Memory B cell (primary cell): ENCODE measurements at regions not wholly inside any gene's neighbourhood (a gene's known extent, or its start where the extent isn't known, plus 50 kb on each side); places are given as distances from the start of the nearest gene placed in this dataset.
"Not testable (repeated sequence)": the region's sequence is repeated elsewhere in the genome, so short reads cannot be mapped to it uniquely, and the experiment has no call there.

ENCODE experiments used
- ATAC-seq: fragments of 150-1000 bp; cut with Tn5 transposase; 2 replicates; pipeline ENCODE4 v1.10.0; 2021; ENCODE audit warnings: low read depth, mild to moderate bottlenecking, moderate library complexity
- DNase-seq, 2 donors: peaks; one replicate each; pipeline ENCODE4 v3.0.0; 2022; ENCODE audit warnings: low spot score in 2 of 2
- H3K27ac Mint-ChIP-seq: one replicate; pipeline ENCODE4 v1.8.0; 2022; ENCODE audit warnings: mild to moderate bottlenecking, moderate library complexity, mixed read lengths
- H3K27me3 Mint-ChIP-seq: one replicate; pipeline ENCODE4 v1.8.0; 2022; ENCODE audit warnings: mixed read lengths
- H3K36me3 Mint-ChIP-seq: one replicate; pipeline ENCODE4 v1.8.0; 2022; ENCODE audit warnings: mild to moderate bottlenecking, mixed read lengths
- H3K4me1 Mint-ChIP-seq: one replicate; pipeline ENCODE4 v1.8.0; 2022; ENCODE audit warnings: mixed read lengths
- H3K4me3 Mint-ChIP-seq: one replicate; pipeline ENCODE4 v1.8.0; 2022; ENCODE audit warnings: mild to moderate bottlenecking, moderate library complexity, mixed read lengths
- H3K9me3 Mint-ChIP-seq: one replicate; pipeline ENCODE4 v1.8.0; 2022; ENCODE audit warnings: mixed read lengths

DNA sequence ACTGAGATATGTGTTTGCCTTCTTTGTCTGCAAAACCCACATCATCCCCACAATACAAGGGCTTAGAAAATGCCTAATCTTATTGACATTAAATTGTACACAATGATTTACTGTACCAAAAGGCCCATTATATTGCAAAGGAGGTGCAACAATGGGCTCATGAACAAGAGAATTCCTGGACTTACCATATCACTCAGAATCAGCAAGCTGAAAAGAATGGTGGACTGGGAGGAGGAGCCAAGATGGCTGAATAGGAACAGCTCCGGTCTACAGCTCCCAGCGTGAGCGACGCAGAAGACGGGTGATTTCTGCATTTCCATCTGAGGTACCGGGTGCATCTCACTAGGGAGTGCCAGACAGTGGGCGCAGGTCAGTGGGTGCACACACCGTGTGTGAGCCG is 119.9 kb downstream of the OR13H1 start:
- not testable (repeated sequence) for DNase-seq, ATAC-seq, H3K4me3 Mint-ChIP-seq, H3K27me3 Mint-ChIP-seq, H3K4me1 Mint-ChIP-seq, H3K36me3 Mint-ChIP-seq, H3K27ac Mint-ChIP-seq, H3K9me3 Mint-ChIP-seq

DNA sequence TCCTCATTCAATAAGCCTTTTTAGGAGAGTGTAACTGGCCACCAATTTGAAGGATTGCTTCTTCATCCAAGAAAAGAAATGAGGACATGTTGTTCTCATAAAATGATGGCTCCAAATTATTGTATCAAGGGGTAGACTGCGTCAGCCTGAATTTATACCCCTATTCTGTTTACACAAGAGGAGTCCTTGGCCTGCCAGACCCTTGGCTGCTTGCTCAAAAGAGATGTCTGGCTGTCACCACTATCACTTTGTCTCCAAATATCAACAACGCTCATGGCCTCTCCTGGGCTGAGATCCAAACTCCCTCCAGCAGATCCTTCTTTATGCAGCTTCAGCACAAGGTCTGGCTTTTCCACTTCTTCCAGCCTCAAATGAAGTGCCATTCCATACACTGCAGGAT is 127.9 kb downstream of the OR13H1 start:
- Mint-ChIP-seq H3K9me3 (no peaks in the 10 kb centered on the region), H3K36me3 (no peaks in the 10 kb centered on the region), H3K27ac (no peak overlapping the region), H3K27me3 (no peaks in the 10 kb centered on the region), H3K4me1 (no peaks in the 10 kb centered on the region), H3K4me3 (no peak overlapping the region)
- ATAC-seq (no peak), DNase-seq (no peak)

DNA sequence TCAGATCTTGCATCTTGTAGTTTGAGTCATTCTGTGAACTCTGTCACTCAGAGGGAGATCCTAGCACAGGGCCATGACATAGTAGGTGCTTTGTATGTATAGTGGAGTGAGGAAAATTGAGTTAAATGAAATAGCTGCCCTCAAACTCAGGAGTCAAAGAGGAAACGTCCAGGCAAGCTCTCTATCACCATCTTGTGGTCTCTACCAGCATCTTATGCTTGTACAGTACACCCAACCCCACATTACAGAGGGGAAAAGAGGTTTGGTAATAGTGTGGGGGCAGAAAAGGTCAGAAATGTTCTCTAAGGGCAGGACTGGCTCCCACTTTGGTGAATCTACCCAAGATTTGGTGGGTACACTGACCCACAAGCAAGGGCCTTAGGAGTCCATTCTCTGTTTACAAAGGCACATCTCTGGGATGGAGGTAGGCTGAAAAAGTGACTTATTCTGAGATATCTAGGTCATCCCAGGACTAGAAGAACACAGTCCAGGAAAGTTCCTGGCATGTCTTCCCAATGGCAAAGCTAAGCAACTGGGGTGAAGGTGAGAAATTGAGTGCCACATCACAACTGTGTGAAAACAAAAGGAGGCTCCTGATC is 131.8 kb downstream of the OR13H1 start:
- Mint-ChIP-seq H3K36me3 (no peaks in the 10 kb centered on the region), H3K27ac (no peak overlapping the region), H3K4me3 (no peak overlapping the region), H3K9me3 (no peaks in the 10 kb centered on the region), H3K27me3 (peaks cover 3% of the 10 kb centered on the region), H3K4me1 (no peaks in the 10 kb centered on the region)
- no peak for DNase-seq
- ATAC-seq: no peak

DNA sequence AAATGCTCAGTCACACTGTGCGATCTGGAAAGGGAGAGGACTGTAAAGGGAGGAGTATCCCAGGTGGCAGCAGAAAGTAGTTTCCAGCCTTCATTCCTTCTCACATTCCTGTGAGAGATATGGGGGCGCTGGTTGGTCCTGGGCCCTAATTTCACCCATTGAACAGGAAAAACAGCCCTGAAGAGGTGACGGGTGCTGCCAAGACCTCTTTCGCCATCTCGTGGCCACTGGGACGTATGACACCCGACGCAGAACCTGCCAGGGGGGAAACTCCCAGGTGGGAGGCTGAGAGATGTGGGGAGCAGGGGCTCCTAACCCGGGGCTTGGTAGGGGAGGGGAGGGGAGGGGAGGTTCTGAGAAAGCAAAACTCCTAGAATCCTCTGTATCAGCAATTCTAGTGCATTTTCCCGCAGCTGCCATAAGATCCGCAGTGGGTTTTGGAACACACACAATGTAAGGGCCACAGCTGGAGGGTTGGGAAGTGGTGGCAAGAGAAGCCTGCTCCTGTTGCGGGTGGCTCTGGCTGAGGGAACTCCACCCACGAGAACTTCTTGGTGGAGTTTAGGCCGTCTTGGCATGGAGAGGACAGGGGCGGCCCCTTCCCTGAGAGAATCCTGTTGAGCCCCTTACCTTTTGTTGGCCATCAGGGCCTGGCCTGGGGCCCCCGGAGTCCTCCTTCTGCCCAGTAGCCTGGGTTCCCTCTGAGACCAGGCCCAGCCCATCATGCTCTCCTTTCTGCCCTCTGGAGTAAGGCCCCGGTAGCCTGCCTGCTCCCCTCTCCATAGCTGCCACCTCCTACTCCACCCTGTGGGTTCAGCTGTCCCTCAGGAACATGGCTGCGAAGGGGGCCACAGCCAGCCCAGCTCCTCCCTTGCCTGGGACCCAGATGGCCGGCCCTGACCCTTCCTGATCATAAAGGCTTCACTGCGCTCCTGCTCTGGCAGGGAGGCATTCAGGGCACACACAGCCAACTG is 134.1 kb downstream of the OR13H1 start:
- DNase-seq: peak; percentile 8 to 55
- no peaks in the 10 kb centered on the region for H3K36me3 Mint-ChIP-seq
- no peak overlapping the region for H3K4me3 Mint-ChIP-seq
- H3K27me3 Mint-ChIP-seq: peaks cover 3% of the 10 kb centered on the region
- no peaks in the 10 kb centered on the region for H3K4me1 Mint-ChIP-seq
- H3K27ac Mint-ChIP-seq: no peak overlapping the region
- no peaks in the 10 kb centered on the region for H3K9me3 Mint-ChIP-seq
- peak; percentile 42 for ATAC-seq

DNA sequence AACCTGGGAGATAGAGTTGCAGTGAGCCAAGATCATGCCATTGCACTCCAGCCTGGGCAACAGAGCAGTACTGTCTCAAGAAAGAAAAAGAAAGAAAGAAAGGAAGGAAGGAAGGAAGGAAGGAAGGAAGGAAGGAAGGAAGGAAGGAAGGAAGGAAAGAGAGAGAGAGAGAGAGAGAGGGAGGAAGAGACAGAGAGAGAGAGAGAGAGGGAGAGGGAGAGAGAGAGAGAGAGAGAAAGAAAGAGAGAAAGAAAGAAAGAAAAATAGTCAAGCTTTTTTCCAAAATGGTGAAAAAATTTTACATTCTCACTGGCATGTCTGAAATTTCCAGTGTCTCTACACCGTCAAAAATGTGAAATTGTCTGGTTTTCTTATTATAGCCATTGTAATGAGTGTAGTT is 138.9 kb downstream of the OR13H1 start:
- ATAC-seq, H3K4me3 Mint-ChIP-seq, H3K36me3 Mint-ChIP-seq, DNase-seq, H3K4me1 Mint-ChIP-seq, H3K9me3 Mint-ChIP-seq, H3K27me3 Mint-ChIP-seq, H3K27ac Mint-ChIP-seq: not testable (repeated sequence)

DNA sequence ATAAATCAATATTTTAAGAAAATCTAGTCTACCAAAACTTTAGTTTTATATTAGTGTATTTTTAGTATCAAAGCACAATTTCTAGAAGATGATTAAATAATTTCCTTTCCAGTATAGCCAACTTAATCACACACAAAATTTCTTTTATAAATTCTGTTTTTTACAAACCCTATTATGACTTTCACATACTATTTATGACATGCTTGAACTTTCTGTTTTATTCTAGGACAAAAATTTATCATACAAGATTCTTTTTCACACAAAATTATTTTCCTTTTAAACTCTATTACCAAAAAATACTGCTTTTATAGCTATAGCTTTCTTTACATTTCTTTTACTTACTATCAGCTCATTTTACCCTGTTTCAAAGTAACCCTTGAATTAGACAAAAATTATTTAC is 149.5 kb downstream of the OR13H1 start:
- DNase-seq: no peak
- Mint-ChIP-seq H3K36me3 (no peaks in the 10 kb centered on the region), H3K4me3 (no peak overlapping the region), H3K27me3 (no peaks in the 10 kb centered on the region), H3K27ac (no peak overlapping the region), H3K9me3 (no peaks in the 10 kb centered on the region), H3K4me1 (no peaks in the 10 kb centered on the region)
- no peak for ATAC-seq

DNA sequence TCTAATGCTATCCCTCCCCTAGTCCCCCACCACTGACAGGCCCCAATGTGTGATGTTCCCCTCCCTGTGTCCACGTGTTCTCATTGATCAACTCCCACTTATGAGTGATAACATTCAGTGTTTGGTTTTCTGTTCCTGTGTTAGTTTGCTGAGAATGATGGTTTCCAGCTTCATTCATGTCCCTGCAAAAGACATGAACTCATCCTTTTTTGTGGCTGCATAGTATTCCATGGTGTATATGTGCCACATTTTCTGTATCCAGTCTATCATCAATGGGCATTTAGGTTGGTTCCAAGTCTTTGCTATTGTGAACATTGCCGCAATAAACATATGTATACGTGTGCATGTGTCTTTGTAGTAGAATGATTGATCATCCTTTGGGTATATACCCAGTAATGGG is 153.1 kb downstream of the OR13H1 start:
- H3K4me1 Mint-ChIP-seq, H3K36me3 Mint-ChIP-seq, H3K27ac Mint-ChIP-seq, H3K4me3 Mint-ChIP-seq, H3K27me3 Mint-ChIP-seq, ATAC-seq, H3K9me3 Mint-ChIP-seq, DNase-seq: not testable (repeated sequence)

DNA sequence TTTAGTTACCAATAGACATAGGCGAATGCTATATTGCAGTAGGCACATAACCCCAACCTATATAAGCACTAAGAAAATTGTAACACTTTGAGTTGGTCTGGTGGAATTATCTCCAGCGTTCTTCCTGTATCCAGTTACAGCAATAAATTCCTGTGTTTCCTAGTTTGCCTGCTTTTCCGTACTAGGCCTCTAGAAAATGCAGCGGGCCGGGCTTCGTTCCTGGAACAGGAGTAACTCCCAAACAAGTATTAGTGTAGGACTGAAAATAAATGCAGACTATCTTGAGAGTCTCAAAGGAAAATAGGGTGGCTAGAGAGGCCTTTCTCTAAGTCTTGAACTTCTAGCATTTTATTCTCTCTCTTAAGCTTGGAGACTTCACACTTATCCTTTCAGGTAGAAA is 159.8 kb downstream of the OR13H1 start:
- Mint-ChIP-seq H3K36me3 (no peaks in the 10 kb centered on the region), H3K4me3 (no peak overlapping the region), H3K4me1 (no peaks in the 10 kb centered on the region), H3K27me3 (no peaks in the 10 kb centered on the region), H3K27ac (no peak overlapping the region), H3K9me3 (no peaks in the 10 kb centered on the region)
- DNase-seq (no peak), ATAC-seq (no peak)

DNA sequence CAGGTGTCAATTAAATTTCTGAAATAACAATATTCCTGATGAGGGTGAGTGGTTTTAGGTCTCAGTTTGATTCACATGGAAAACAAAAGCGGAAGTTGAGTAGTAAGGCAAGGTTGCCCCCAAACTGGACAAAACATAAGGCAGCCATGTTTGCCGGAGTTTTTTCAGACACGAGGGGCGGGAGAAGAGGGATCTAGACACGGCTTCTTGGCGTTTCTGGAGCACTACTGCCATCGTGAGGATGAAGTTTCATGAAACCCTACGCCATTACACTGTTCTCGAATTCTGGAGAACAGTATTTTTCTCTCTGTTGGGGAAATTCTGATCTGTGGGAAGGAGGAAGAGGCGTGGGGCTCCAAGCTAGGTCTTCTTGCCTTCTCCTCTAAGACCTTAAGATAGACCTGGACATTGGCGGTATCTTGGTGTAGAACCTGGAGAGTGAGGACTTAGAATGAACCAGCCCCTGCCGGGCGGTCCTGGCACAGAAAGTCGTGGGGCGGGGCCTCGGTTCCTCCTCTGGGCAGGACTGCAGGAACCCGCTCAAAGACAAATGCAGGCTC is 160.3 kb downstream of the OR13H1 start:
- H3K27ac Mint-ChIP-seq: no peak overlapping the region
- H3K4me3 Mint-ChIP-seq: no peak overlapping the region
- no peak for ATAC-seq

DNA sequence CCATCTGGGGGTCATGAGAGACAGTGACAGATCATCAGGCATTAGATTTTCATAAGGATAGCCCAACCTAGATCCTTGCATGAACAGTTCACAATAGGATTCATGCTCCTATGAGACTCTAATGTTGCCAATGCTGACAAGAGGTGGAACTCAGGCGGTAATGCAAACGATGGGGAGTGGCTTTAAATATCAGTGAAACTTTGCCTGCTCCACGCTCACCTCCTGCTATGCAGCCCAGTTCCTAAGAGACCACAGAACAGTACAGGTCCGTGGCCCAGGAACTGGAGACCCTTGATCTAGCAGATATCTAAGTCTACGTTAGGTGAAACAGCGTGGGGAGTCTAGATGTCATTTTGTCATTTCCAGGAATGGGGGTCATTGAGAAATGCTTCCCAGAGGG is 165.7 kb downstream of the OR13H1 start:
- ATAC-seq (no peak), DNase-seq (no peak)
- peaks cover 2% of the 10 kb centered on the region for H3K9me3 Mint-ChIP-seq
- no peak overlapping the region for H3K4me3 Mint-ChIP-seq
- H3K36me3 Mint-ChIP-seq: no peaks in the 10 kb centered on the region
- no peak overlapping the region for H3K27ac Mint-ChIP-seq
- no peaks in the 10 kb centered on the region for H3K27me3 Mint-ChIP-seq
- no peaks in the 10 kb centered on the region for H3K4me1 Mint-ChIP-seq

More for the DNA sequence above, 160.3 kb downstream of the OR13H1 start:
- Mint-ChIP-seq H3K9me3 (no peaks in the 10 kb centered on the region), H3K36me3 (no peaks in the 10 kb centered on the region), H3K4me1 (no peaks in the 10 kb centered on the region), H3K27me3 (no peaks in the 10 kb centered on the region)
- peak in 1 of 2 donors; percentile 90 for DNase-seq

DNA sequence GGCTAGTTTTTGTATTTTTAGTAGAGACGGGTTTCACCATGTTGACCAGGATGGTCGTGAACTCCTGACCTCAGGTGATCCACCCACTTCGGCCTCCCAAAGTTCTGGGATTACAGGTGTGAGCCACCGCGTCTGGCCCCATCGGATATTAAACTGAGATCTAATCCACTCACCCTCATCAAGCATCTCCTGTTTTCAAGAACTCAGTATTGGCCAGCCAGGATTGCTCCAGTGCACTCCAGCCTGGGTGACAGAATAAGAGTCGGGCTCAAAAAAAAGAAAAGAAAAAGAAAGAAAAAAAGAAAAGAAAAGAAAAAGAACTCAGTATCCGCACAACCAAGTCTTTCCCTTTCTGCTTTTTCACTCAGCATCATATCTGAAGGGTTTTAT is 167.6 kb downstream of the OR13H1 start:
- Mint-ChIP-seq H3K9me3 (peaks cover 2% of the 10 kb centered on the region), H3K27me3 (no peaks in the 10 kb centered on the region), H3K36me3 (no peaks in the 10 kb centered on the region), H3K27ac (no peak overlapping the region), H3K4me3 (no peak overlapping the region), H3K4me1 (no peaks in the 10 kb centered on the region)
- no peak for ATAC-seq
- no peak for DNase-seq

DNA sequence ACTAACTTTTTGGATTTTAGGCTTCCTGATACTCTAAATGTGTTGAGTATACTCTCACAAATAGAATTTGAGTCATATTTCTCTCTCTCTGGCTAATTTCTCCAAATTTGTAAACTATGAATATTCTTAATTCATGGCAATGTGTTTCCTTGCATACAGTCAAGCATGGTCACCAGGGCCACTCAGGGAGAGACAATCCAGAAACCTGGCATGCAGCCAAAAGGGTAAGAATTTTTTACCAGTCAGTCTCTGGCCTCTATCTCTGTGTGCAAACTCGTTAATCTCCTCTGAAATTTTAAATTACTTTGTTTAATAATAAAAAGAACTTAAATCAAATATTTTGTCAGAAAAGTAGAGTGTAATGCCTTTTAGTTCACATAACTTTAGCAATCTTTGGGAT is 179.8 kb downstream of the OR13H1 start:
- Mint-ChIP-seq H3K4me1 (no peaks in the 10 kb centered on the region), H3K27ac (no peak overlapping the region), H3K9me3 (peaks cover 2% of the 10 kb centered on the region), H3K36me3 (no peaks in the 10 kb centered on the region), H3K27me3 (no peaks in the 10 kb centered on the region), H3K4me3 (no peak overlapping the region)
- no peak for DNase-seq
- no peak for ATAC-seq

DNA sequence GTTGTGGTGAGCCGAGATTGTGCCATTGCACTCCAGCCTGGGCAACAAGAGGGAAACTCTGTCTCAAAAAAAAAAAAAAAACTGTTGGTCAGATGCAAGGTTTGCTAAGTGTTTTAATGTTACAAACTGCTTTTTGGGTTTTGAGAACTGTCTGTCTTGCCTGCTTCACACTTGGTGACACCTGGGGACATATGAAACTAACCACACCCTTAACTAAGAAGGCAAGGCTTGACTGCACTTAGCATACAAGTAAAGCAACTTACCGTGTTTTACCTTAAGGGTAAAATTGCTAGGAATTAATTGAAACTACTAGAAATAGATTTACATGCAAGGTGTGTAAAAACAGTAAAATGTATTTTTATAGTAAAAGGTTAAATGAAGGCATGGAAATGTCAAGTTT is 180.4 kb downstream of the OR13H1 start:
- Mint-ChIP-seq H3K27ac (no peak overlapping the region), H3K4me3 (no peak overlapping the region), H3K4me1 (no peaks in the 10 kb centered on the region), H3K9me3 (peaks cover 2% of the 10 kb centered on the region), H3K27me3 (no peaks in the 10 kb centered on the region), H3K36me3 (no peaks in the 10 kb centered on the region)
- no peak for DNase-seq
- no peak for ATAC-seq

DNA sequence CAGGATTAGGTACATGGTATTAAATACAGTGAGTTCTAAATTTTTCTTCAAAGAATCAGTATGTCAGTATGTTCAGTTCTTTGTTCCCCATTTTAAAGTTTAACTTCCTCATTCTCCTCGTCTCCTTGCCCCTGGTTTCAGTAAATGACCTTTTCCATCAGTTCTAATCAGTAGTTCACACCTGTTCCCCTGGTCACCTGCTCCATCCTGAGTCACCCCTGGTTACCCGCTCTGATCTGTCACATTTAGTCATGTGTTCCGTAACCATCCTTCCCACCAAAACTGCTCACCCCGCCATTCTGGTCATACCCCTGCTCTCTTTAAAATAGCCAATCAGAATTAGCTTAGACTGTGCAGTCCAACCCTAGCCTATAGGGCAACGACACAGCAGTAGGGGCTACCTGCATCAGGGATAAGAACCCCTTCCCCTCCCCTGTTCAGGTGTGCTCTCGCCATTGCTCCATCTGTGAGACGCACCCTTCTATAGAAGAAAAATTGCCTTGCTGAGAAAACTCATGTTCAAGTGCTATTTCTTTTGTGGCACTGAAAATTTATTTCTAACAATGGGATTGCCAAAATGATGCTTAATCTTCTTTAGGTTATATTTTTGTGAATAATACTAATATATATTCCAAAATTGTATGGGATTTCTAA is 181.3 kb downstream of the OR13H1 start:
- no peak for ATAC-seq
- Mint-ChIP-seq H3K27me3 (no peaks in the 10 kb centered on the region), H3K4me3 (no peak overlapping the region)

More for the DNA sequence above, 181.3 kb downstream of the OR13H1 start:
- Mint-ChIP-seq H3K4me1 (no peaks in the 10 kb centered on the region), H3K27ac (no peak overlapping the region), H3K9me3 (peaks cover 2% of the 10 kb centered on the region), H3K36me3 (no peaks in the 10 kb centered on the region)
- no peak for DNase-seq
